ENCODE measurements at regions not wholly inside any gene's neighbourhood (a gene's known extent, or its start where the extent isn't known, plus 50 kb on each side); places are given as distances from the start of the nearest gene placed in this dataset.

GRCh38 chr13:32878163-32878562 is 138.1 kb upstream of the KL start:
- H3K27me3 Mint-ChIP-seq (ENCODE audit: low read depth) = no peaks in the 10 kb centered on the region
- no peaks in the 10 kb centered on the region for H3K9me3 Mint-ChIP-seq (ENCODE audit: insufficient read depth)
- H3K4me3 Mint-ChIP-seq = no peak overlapping the region
- DNase-seq (no peak), ATAC-seq (no peak)
- peaks cover 8% of the 10 kb centered on the region for H3K4me1 Mint-ChIP-seq (ENCODE audit: low read depth)
- no peaks in the 10 kb centered on the region for H3K36me3 Mint-ChIP-seq (ENCODE audit: low read depth)
- POLR2A ChIA-PET = no interaction called here
- no peak overlapping the region for H3K27ac Mint-ChIP-seq
- CTCF ChIA-PET = interaction anchor here (0.9 kb wide), 1 partner anchor 45 kb away, joined by 3 read pairs; no protein-coding TSS in a partner anchor

- POLR2A ChIA-PET = interaction anchor here (0.6 kb wide), 1 partner anchor 1046 kb away, joined by 3 read pairs; no protein-coding TSS in a partner anchor
- no peak for ATAC-seq
- peaks cover 3% of the 10 kb centered on the region for H3K27me3 Mint-ChIP-seq (ENCODE audit: low read depth)
- no peak for DNase-seq
- peaks cover 8% of the 10 kb centered on the region for H3K4me1 Mint-ChIP-seq (ENCODE audit: low read depth)
- H3K9me3 Mint-ChIP-seq (ENCODE audit: insufficient read depth) = no peaks in the 10 kb centered on the region
- no peaks in the 10 kb centered on the region for H3K36me3 Mint-ChIP-seq (ENCODE audit: low read depth)
- CTCF ChIA-PET = interaction anchor here (1.1 to 1.2 kb wide), 2 partner anchors 8 to 971 kb away, joined by 3 to 4 read pairs; no protein-coding TSS in a partner anchor
- H3K4me3 Mint-ChIP-seq = no peak overlapping the region
- no peak overlapping the region for H3K27ac Mint-ChIP-seq
Measured at GRCh38 chr13:32880636-32881035, 135.6 kb upstream of the KL start.

- Mint-ChIP-seq H3K9me3 (ENCODE audit: insufficient read depth) (no peaks in the 10 kb centered on the region), H3K4me3 (no peak overlapping the region), H3K27ac (no peak overlapping the region), H3K36me3 (ENCODE audit: low read depth) (no peaks in the 10 kb centered on the region), H3K27me3 (ENCODE audit: low read depth) (peaks cover 3% of the 10 kb centered on the region), H3K4me1 (ENCODE audit: low read depth) (peaks cover 8% of the 10 kb centered on the region)
- DNase-seq (no peak), ATAC-seq (peak; percentile 36)
- CTCF ChIA-PET = interaction anchor here (1.2 kb wide), 1 partner anchor 7 kb away, joined by 4 read pairs; no protein-coding TSS in a partner anchor
- POLR2A ChIA-PET = no interaction called here
Measured at GRCh38 chr13:32881074-32881776, 135.0 kb upstream of the KL start.

GRCh38 chr13:32881777-32882145 is 134.5 kb upstream of the KL start:
- ChIA-PET CTCF (no interaction called here), POLR2A (interaction anchor here (0.7 kb wide), 1 partner anchor 484 kb away, joined by 3 read pairs; no protein-coding TSS in a partner anchor)
- no peaks in the 10 kb centered on the region for H3K36me3 Mint-ChIP-seq (ENCODE audit: low read depth)
- no peak overlapping the region for H3K27ac Mint-ChIP-seq
- H3K4me1 Mint-ChIP-seq (ENCODE audit: low read depth) = peaks cover 8% of the 10 kb centered on the region
- no peak for ATAC-seq
- no peak overlapping the region for H3K4me3 Mint-ChIP-seq
- DNase-seq = no peak
- peaks cover 3% of the 10 kb centered on the region for H3K27me3 Mint-ChIP-seq (ENCODE audit: low read depth)
- H3K9me3 Mint-ChIP-seq (ENCODE audit: insufficient read depth) = no peaks in the 10 kb centered on the region

GRCh38 chr13:32882691-32883090 is 133.5 kb upstream of the KL start:
- CTCF ChIA-PET = no interaction called here
- Mint-ChIP-seq H3K9me3 (ENCODE audit: insufficient read depth) (peaks cover 4% of the 10 kb centered on the region), H3K4me1 (ENCODE audit: low read depth) (peaks cover 8% of the 10 kb centered on the region), H3K27ac (no peak overlapping the region), H3K4me3 (no peak overlapping the region), H3K36me3 (ENCODE audit: low read depth) (peaks cover 3% of the 10 kb centered on the region), H3K27me3 (ENCODE audit: low read depth) (peaks cover 3% of the 10 kb centered on the region)
- ATAC-seq (no peak), DNase-seq (no peak)
- POLR2A ChIA-PET = no interaction called here

- Mint-ChIP-seq H3K4me1 (ENCODE audit: low read depth) (peaks cover 8% of the 10 kb centered on the region), H3K9me3 (ENCODE audit: insufficient read depth) (peaks cover 10% of the 10 kb centered on the region), H3K27me3 (ENCODE audit: low read depth) (peaks cover 3% of the 10 kb centered on the region), H3K36me3 (ENCODE audit: low read depth) (peaks cover 3% of the 10 kb centered on the region), H3K4me3 (no peak overlapping the region), H3K27ac (no peak overlapping the region)
- ChIA-PET CTCF (no interaction called here), POLR2A (no interaction called here)
- no peak for DNase-seq
- ATAC-seq = no peak
Measured at GRCh38 chr13:32883474-32883873, 132.7 kb upstream of the KL start.

GRCh38 chr13:32887617-32888016 is 128.6 kb upstream of the KL start:
- peaks cover 3% of the 10 kb centered on the region for H3K27me3 Mint-ChIP-seq (ENCODE audit: low read depth)
- no peak for ATAC-seq
- H3K4me3 Mint-ChIP-seq = no peak overlapping the region

GRCh38 chr13:32889986-32890565 is 126.1 kb upstream of the KL start:
- H3K27ac Mint-ChIP-seq = no peak overlapping the region
- DNase-seq (no peak), ATAC-seq (no peak)
- no peaks in the 10 kb centered on the region for H3K4me1 Mint-ChIP-seq (ENCODE audit: low read depth)
- peaks cover 10% of the 10 kb centered on the region for H3K9me3 Mint-ChIP-seq (ENCODE audit: insufficient read depth)
- no peak overlapping the region for H3K4me3 Mint-ChIP-seq
- peaks cover 3% of the 10 kb centered on the region for H3K36me3 Mint-ChIP-seq (ENCODE audit: low read depth)
- no peaks in the 10 kb centered on the region for H3K27me3 Mint-ChIP-seq (ENCODE audit: low read depth)
- ChIA-PET CTCF (no interaction called here), POLR2A (no interaction called here)

More at GRCh38 chr13:32887617-32888016, 128.6 kb upstream of the KL start:
- POLR2A ChIA-PET = no interaction called here
- H3K9me3 Mint-ChIP-seq (ENCODE audit: insufficient read depth) = peaks cover 10% of the 10 kb centered on the region
- H3K36me3 Mint-ChIP-seq (ENCODE audit: low read depth) = peaks cover 3% of the 10 kb centered on the region
- no peaks in the 10 kb centered on the region for H3K4me1 Mint-ChIP-seq (ENCODE audit: low read depth)
- no peak overlapping the region for H3K27ac Mint-ChIP-seq
- DNase-seq = no peak
- CTCF ChIA-PET = interaction anchor here (1.1 to 1.3 kb wide), 2 partner anchors 49 to 237 kb away, joined by 3 to 4 read pairs; no protein-coding TSS in a partner anchor

- CTCF ChIA-PET = no interaction called here
- POLR2A ChIA-PET = no interaction called here
- peaks cover under 1% of the 10 kb centered on the region for H3K9me3 Mint-ChIP-seq (ENCODE audit: insufficient read depth)
- ATAC-seq = no peak
- no peak overlapping the region for H3K4me3 Mint-ChIP-seq
- DNase-seq = no peak
- H3K36me3 Mint-ChIP-seq (ENCODE audit: low read depth) = no peaks in the 10 kb centered on the region
- no peaks in the 10 kb centered on the region for H3K27me3 Mint-ChIP-seq (ENCODE audit: low read depth)
- no peaks in the 10 kb centered on the region for H3K4me1 Mint-ChIP-seq (ENCODE audit: low read depth)
- no peak overlapping the region for H3K27ac Mint-ChIP-seq
Measured at GRCh38 chr13:32893176-32893575, 123.0 kb upstream of the KL start.

GRCh38 chr13:32894589-32895001 is 121.6 kb upstream of the KL start:
- Mint-ChIP-seq H3K4me3 (no peak overlapping the region), H3K36me3 (ENCODE audit: low read depth) (no peaks in the 10 kb centered on the region), H3K27me3 (ENCODE audit: low read depth) (no peaks in the 10 kb centered on the region), H3K4me1 (ENCODE audit: low read depth) (no peaks in the 10 kb centered on the region), H3K27ac (no peak overlapping the region), H3K9me3 (ENCODE audit: insufficient read depth) (no peaks in the 10 kb centered on the region)
- ATAC-seq = no peak
- DNase-seq = no peak
- ChIA-PET POLR2A (no interaction called here), CTCF (no interaction called here)

GRCh38 chr13:32895296-32895695 is 120.9 kb upstream of the KL start:
- Mint-ChIP-seq H3K36me3 (ENCODE audit: low read depth) (no peaks in the 10 kb centered on the region), H3K27ac (no peak overlapping the region), H3K4me1 (ENCODE audit: low read depth) (no peaks in the 10 kb centered on the region), H3K9me3 (ENCODE audit: insufficient read depth) (peaks cover 2% of the 10 kb centered on the region), H3K4me3 (no peak overlapping the region), H3K27me3 (ENCODE audit: low read depth) (no peaks in the 10 kb centered on the region)
- ChIA-PET CTCF (no interaction called here), POLR2A (no interaction called here)
- DNase-seq (no peak), ATAC-seq (no peak)

GRCh38 chr13:32897296-32897695 is 118.9 kb upstream of the KL start:
- POLR2A ChIA-PET = no interaction called here
- CTCF ChIA-PET = interaction anchor here (1.1 kb wide), 1 partner anchor 9 kb away, joined by 4 read pairs; no protein-coding TSS in a partner anchor
- Mint-ChIP-seq H3K4me3 (no peak overlapping the region), H3K27me3 (ENCODE audit: low read depth) (no peaks in the 10 kb centered on the region), H3K9me3 (ENCODE audit: insufficient read depth) (peaks cover 9% of the 10 kb centered on the region), H3K36me3 (ENCODE audit: low read depth) (peaks cover 2% of the 10 kb centered on the region), H3K4me1 (ENCODE audit: low read depth) (no peaks in the 10 kb centered on the region), H3K27ac (no peak overlapping the region)
- ATAC-seq (no peak), DNase-seq (no peak)
